ENCODE measurements at regions not wholly inside any gene's neighbourhood (a gene's known extent, or its start where the extent isn't known, plus 50 kb on each side); places are given as distances from the start of the nearest gene placed in this dataset.

- Histone ChIP-seq H2AFZ (ENCODE audit: low read length) (no peak overlapping the region), H3K27me3 (ENCODE audit: insufficient read depth, low read length) (no peaks in the 10 kb centered on the region), H3K4me1 (ENCODE audit: insufficient read depth, low read length, severe bottlenecking) (no peaks in the 10 kb centered on the region), H3K9me3 (ENCODE audit: low read length) (no peaks in the 10 kb centered on the region), H3K27ac (ENCODE audit: low read depth, low read length, poor library complexity, severe bottlenecking) (no peak overlapping the region), H3K9me2 (ENCODE audit: low read depth, low read length) (no peaks in the 10 kb centered on the region), H3K4me3 (ENCODE audit: low read depth, low read length, poor library complexity, severe bottlenecking) (no peak overlapping the region), H3K9ac (ENCODE audit: low read length) (no peak overlapping the region), H3K36me3 (ENCODE audit: insufficient read depth, low read length) (no peaks in the 10 kb centered on the region), H4K20me1 (ENCODE audit: insufficient read depth, low read length) (no peaks in the 10 kb centered on the region), H3F3A (ENCODE audit: insufficient read depth, low read length) (no peaks in the 10 kb centered on the region), H3K79me2 (ENCODE audit: insufficient read depth, low read length) (no peaks in the 10 kb centered on the region), H3K4me2 (ENCODE audit: low read length) (no peak overlapping the region)
- TF ChIP-seq EZH2 (IDR thresholded peaks at IDR 0.05; ENCODE audit: borderline replicate concordance, low read length), result no peak
- TF ChIP-seq, protein P1, sequence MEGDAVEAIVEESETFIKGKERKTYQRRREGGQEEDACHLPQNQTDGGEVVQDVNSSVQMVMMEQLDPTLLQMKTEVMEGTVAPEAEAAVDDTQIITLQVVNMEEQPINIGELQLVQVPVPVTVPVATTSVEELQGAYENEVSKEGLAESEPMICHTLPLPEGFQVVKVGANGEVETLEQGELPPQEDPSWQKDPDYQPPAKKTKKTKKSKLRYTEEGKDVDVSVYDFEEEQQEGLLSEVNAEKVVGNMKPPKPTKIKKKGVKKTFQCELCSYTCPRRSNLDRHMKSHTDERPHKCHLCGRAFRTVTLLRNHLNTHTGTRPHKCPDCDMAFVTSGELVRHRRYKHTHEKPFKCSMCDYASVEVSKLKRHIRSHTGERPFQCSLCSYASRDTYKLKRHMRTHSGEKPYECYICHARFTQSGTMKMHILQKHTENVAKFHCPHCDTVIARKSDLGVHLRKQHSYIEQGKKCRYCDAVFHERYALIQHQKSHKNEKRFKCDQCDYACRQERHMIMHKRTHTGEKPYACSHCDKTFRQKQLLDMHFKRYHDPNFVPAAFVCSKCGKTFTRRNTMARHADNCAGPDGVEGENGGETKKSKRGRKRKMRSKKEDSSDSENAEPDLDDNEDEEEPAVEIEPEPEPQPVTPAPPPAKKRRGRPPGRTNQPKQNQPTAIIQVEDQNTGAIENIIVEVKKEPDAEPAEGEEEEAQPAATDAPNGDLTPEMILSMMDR (IDR thresholded peaks at IDR 0.05; ENCODE audit: low read length), result no peak
Observed at GRCh38 chr6:95143408-95144180, 433.7 kb upstream of the MANEA start.

DNA sequence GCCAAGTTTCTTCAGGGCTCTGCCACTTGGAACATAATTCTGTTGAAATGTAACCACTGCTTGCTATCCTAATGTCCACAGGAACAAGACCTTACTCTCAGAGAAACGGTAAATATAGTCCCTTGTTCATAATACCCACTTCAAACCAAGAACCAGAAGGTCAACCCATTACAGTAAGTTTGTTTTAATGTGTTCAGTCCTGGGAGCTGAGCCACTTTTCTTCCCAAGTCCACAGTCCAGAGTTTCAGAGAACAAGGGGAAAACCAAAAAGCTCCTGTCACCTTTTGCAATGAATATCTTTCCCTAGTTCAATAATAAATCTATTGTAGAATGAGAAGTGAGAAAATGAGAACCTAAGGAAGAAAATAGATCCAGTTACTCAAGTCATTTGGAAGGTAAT is 431.9 kb upstream of the MANEA start:
- no peak overlapping the region for H2AFZ ChIP-seq (ENCODE audit: low read length)
- H3K9me2 ChIP-seq (ENCODE audit: low read depth, low read length), result no peaks in the 10 kb centered on the region

DNA sequence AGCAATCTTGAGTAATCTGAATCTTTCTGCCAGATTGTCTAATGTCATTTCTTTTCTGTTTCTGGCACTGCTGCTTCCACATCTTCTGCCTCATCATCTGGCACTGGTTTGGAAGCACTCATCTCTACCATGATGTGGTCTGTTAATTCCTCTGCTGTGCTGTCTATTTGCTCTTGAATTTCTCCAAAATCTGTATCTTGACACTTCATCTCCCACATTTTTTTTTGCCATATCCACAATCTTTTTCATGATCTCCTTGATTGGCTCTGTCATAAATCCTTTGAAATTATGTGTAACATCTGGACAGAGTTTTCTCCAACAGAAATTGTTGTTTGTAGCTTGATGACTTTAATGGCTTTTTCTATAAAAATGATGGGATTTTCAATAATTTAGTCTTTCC is 417.8 kb upstream of the MANEA start:
- Histone ChIP-seq H3K4me2 (ENCODE audit: low read length) (no peak overlapping the region), H4K20me1 (ENCODE audit: insufficient read depth, low read length) (no peaks in the 10 kb centered on the region), H3K27ac (ENCODE audit: low read depth, low read length, poor library complexity, severe bottlenecking) (no peak overlapping the region), H3K9me2 (ENCODE audit: low read depth, low read length) (no peaks in the 10 kb centered on the region), H3K79me2 (ENCODE audit: insufficient read depth, low read length) (no peaks in the 10 kb centered on the region), H3K27me3 (ENCODE audit: insufficient read depth, low read length) (no peaks in the 10 kb centered on the region), H3F3A (ENCODE audit: insufficient read depth, low read length) (no peaks in the 10 kb centered on the region), H3K9me3 (ENCODE audit: low read length) (no peaks in the 10 kb centered on the region), H3K4me3 (ENCODE audit: low read depth, low read length, poor library complexity, severe bottlenecking) (no peak overlapping the region), H3K9ac (ENCODE audit: low read length) (no peak overlapping the region), H3K36me3 (ENCODE audit: insufficient read depth, low read length) (no peaks in the 10 kb centered on the region), H2AFZ (ENCODE audit: low read length) (no peak overlapping the region), H3K4me1 (ENCODE audit: insufficient read depth, low read length, severe bottlenecking) (no peaks in the 10 kb centered on the region)
- no peak for TF ChIP-seq EZH2 (IDR thresholded peaks at IDR 0.05; ENCODE audit: borderline replicate concordance, low read length)
- TF ChIP-seq, protein P1 (IDR thresholded peaks at IDR 0.05; ENCODE audit: low read length), result no peak

More for the DNA sequence above, 431.9 kb upstream of the MANEA start:
- Histone ChIP-seq H3K9ac (ENCODE audit: low read length) (no peak overlapping the region), H3K4me1 (ENCODE audit: insufficient read depth, low read length, severe bottlenecking) (no peaks in the 10 kb centered on the region), H4K20me1 (ENCODE audit: insufficient read depth, low read length) (no peaks in the 10 kb centered on the region), H3K27me3 (ENCODE audit: insufficient read depth, low read length) (no peaks in the 10 kb centered on the region), H3K27ac (ENCODE audit: low read depth, low read length, poor library complexity, severe bottlenecking) (no peak overlapping the region), H3K79me2 (ENCODE audit: insufficient read depth, low read length) (no peaks in the 10 kb centered on the region), H3K4me2 (ENCODE audit: low read length) (no peak overlapping the region), H3K4me3 (ENCODE audit: low read depth, low read length, poor library complexity, severe bottlenecking) (no peak overlapping the region), H3K9me3 (ENCODE audit: low read length) (no peaks in the 10 kb centered on the region), H3K36me3 (ENCODE audit: insufficient read depth, low read length) (no peaks in the 10 kb centered on the region), H3F3A (ENCODE audit: insufficient read depth, low read length) (no peaks in the 10 kb centered on the region)
- TF ChIP-seq, protein P1 (IDR thresholded peaks at IDR 0.05; ENCODE audit: low read length), result no peak
